Ovary (tissue), 3 donors: ENCODE measurements at regions not wholly inside any gene's neighbourhood (a gene's known extent, or its start where the extent isn't known, plus 50 kb on each side); places are given as distances from the start of the nearest gene placed in this dataset.

Experiments
- EP300 ChIP-seq: sonication (generic); formaldehyde crosslinking; IDR thresholded peaks from one replicate; pipeline ENCODE4 v1.6.1; 2017; ENCODE audit warnings: antibody characterized with exemption
- POLR2A ChIP-seq: fragments of 450-650 bp; IDR thresholded peaks from one replicate; pipeline ENCODE4 v1.6.1; 2017; ENCODE audit warnings: antibody characterized with exemption, mild to moderate bottlenecking, moderate library complexity
- TF ChIP-seq, protein P1 (sequence below), 3 donors: fragments of 450-650 bp in 2 of 3; fragments of 200-600 bp in 1 of 3; IDR thresholded peaks; one replicate each; pipeline versions ENCODE4 v1.5.1 to v1.8.0; 2016 to 2022; ENCODE audit warnings: antibody characterized with exemption in 3 of 3, mild to moderate bottlenecking in 1 of 3
- donor health status: DM: no; HTN: no; CAD: no.

DNA sequence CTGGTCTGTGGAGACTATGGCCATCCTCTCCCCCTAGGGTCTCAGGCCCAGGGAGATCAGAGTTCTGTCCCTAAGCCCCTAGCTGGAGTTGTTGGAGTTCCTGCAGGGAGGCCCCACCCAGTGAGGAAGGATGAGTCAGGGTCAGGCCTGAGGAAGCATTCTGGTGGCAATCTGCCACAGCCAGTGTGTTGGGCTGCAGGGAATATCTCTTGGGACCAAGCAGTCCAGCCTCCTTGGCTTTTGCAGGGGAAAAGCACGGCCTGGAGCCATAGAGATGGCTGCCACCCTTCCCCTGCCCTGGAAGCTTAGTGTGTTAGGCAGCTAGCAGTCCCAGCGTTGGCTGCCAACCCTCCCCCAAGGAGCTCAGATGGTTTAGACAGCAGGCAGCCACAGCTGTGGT lies 202.4 kb downstream of the RTL9 start:
- TF ChIP-seq, protein P1, sequence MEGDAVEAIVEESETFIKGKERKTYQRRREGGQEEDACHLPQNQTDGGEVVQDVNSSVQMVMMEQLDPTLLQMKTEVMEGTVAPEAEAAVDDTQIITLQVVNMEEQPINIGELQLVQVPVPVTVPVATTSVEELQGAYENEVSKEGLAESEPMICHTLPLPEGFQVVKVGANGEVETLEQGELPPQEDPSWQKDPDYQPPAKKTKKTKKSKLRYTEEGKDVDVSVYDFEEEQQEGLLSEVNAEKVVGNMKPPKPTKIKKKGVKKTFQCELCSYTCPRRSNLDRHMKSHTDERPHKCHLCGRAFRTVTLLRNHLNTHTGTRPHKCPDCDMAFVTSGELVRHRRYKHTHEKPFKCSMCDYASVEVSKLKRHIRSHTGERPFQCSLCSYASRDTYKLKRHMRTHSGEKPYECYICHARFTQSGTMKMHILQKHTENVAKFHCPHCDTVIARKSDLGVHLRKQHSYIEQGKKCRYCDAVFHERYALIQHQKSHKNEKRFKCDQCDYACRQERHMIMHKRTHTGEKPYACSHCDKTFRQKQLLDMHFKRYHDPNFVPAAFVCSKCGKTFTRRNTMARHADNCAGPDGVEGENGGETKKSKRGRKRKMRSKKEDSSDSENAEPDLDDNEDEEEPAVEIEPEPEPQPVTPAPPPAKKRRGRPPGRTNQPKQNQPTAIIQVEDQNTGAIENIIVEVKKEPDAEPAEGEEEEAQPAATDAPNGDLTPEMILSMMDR (IDR thresholded peaks at IDR 0.05) = no peak
- TF ChIP-seq POLR2A (no peak), EP300 (no peak)
